ENCODE measurements at regions not wholly inside any gene's neighbourhood (a gene's known extent, or its start where the extent isn't known, plus 50 kb on each side); places are given as distances from the start of the nearest gene placed in this dataset.

- Histone ChIP-seq H3K4me1 (ENCODE audit: control insufficient read depth in 2 of 2, insufficient read depth in 2 of 2, low read length in 2 of 2) (peaks cover 7 to 9% of the 10 kb centered on the region in 2 donors), H3K4me3 (ENCODE audit: control extremely low read depth in 1 of 5, extremely low read depth in 1 of 5, insufficient read depth in 1 of 5, low read depth in 2 of 5, low read length in 4 of 5) (no peak overlapping the region), H3K4me2 (replicated peaks; ENCODE audit: low read depth, low read length, poor library complexity, severe bottlenecking) (no peak overlapping the region), H3K27ac (ENCODE audit: low read length in 2 of 2) (no peak overlapping the region), H2AFZ (ENCODE audit: insufficient read depth, low read depth, low read length, poor library complexity, severe bottlenecking) (no peak overlapping the region), H4K20me1 (ENCODE audit: control insufficient read depth, insufficient read depth, low read length, poor library complexity, severe bottlenecking) (no peaks in the 10 kb centered on the region), H3K79me2 (ENCODE audit: control insufficient read depth, insufficient read depth, low read length) (no peaks in the 10 kb centered on the region), H3K9ac (ENCODE audit: low read length) (no peak overlapping the region), H3K36me3 (replicated peaks in 1 of 2; ENCODE audit: control extremely low read depth in 1 of 2, control insufficient read depth in 1 of 2, extremely low read depth in 1 of 2, insufficient read depth in 2 of 2, low read length in 1 of 2) (no peaks in the 10 kb centered on the region), H3K27me3 (replicated peaks in 1 of 4; ENCODE audit: control extremely low read depth in 1 of 4, control insufficient read depth in 3 of 4, insufficient read depth in 4 of 4, low read length in 3 of 4) (no peaks in the 10 kb centered on the region), H3K9me3 (ENCODE audit: control extremely low read depth in 1 of 3, control insufficient read depth in 2 of 3, insufficient read depth in 1 of 3, low read length in 2 of 3) (no peaks in the 10 kb centered on the region)
- intact Hi-C loops (cut with micrococcal nuclease): no loop called here
- ATAC-seq (ENCODE audit: low read depth) (no peak), DNase-seq (no peak)
- ChIA-PET POLR2A (no interaction called here), CTCF (no interaction called here)
- Mint-ChIP-seq H3K27me3 (no peaks in the 10 kb centered on the region), H3K27ac (no peak overlapping the region), H3K4me1 (peaks cover 16% of the 10 kb centered on the region), H3K9me3 (ENCODE audit: insufficient read depth) (no peaks in the 10 kb centered on the region), H3K4me3 (no peak overlapping the region)
- TF ChIP-seq CTCF (IDR thresholded peaks at IDR 0.05): no peak
- TF ChIP-seq EZH2 (IDR thresholded peaks at IDR 0.05; ENCODE audit: borderline replicate concordance, insufficient read depth, low read depth, low read length, poor library complexity, severe bottlenecking): no peak
- no CpG with 5 or more reads among the region's 1 CpG for WGBS (ENCODE audit: insufficient coverage)
Measured at GRCh38 chr1:76015478-76016103, 59.0 kb upstream of the ST6GALNAC3 start.

- H3K9me3 Mint-ChIP-seq (ENCODE audit: insufficient read depth): no peaks in the 10 kb centered on the region
- DNase-seq: no peak
- H3K27ac Mint-ChIP-seq: no peak overlapping the region
- CTCF ChIA-PET: no interaction called here
- WGBS (ENCODE audit: insufficient coverage): 71% methylated on average over 1 of the region's 2 CpGs
- peaks cover 5% of the 10 kb centered on the region for H3K4me1 Mint-ChIP-seq
- ATAC-seq (ENCODE audit: low read depth): no peak
- no peak overlapping the region for H3K4me2 ChIP-seq (replicated peaks; ENCODE audit: low read depth, low read length, poor library complexity, severe bottlenecking)
- H4K20me1 ChIP-seq (ENCODE audit: control insufficient read depth, insufficient read depth, low read length, poor library complexity, severe bottlenecking): no peaks in the 10 kb centered on the region
- POLR2A ChIA-PET: no interaction called here
- H3K79me2 ChIP-seq (ENCODE audit: control insufficient read depth, insufficient read depth, low read length): no peaks in the 10 kb centered on the region
- TF ChIP-seq EZH2 (IDR thresholded peaks at IDR 0.05; ENCODE audit: borderline replicate concordance, insufficient read depth, low read depth, low read length, poor library complexity, severe bottlenecking) (no peak), CTCF (IDR thresholded peaks at IDR 0.05) (no peak)
- H3K36me3 ChIP-seq (replicated peaks in 1 of 2; ENCODE audit: control extremely low read depth in 1 of 2, control insufficient read depth in 1 of 2, extremely low read depth in 1 of 2, insufficient read depth in 2 of 2, low read length in 1 of 2): no peaks in the 10 kb centered on the region
- intact Hi-C loops (cut with micrococcal nuclease): no loop called here
- H3K4me1 ChIP-seq (ENCODE audit: control insufficient read depth in 2 of 2, insufficient read depth in 2 of 2, low read length in 2 of 2): no peaks in the 10 kb centered on the region
- H3K4me3 ChIP-seq (ENCODE audit: control extremely low read depth in 1 of 5, extremely low read depth in 1 of 5, insufficient read depth in 1 of 5, low read depth in 2 of 5, low read length in 4 of 5): no peak overlapping the region
- H2AFZ ChIP-seq (ENCODE audit: insufficient read depth, low read depth, low read length, poor library complexity, severe bottlenecking): no peak overlapping the region
- peaks cover 4% of the 10 kb centered on the region for H3K27me3 Mint-ChIP-seq
- no peak overlapping the region for H3K4me3 Mint-ChIP-seq
- no peaks in the 10 kb centered on the region for H3K9me3 ChIP-seq (ENCODE audit: control extremely low read depth in 1 of 3, control insufficient read depth in 2 of 3, insufficient read depth in 1 of 3, low read length in 2 of 3)
- no peaks in the 10 kb centered on the region for H3K27me3 ChIP-seq (replicated peaks in 1 of 4; ENCODE audit: control extremely low read depth in 1 of 4, control insufficient read depth in 3 of 4, insufficient read depth in 4 of 4, low read length in 3 of 4)
- H3K27ac ChIP-seq (ENCODE audit: low read length in 2 of 2): no peak overlapping the region
- no peak overlapping the region for H3K9ac ChIP-seq (ENCODE audit: low read length)
Measured at GRCh38 chr1:76018045-76018444, 56.5 kb upstream of the ST6GALNAC3 start.
